GM18868 (cell line): ENCODE measurements at regions not wholly inside any gene's neighbourhood (a gene's known extent, or its start where the extent isn't known, plus 50 kb on each side); places are given as distances from the start of the nearest gene placed in this dataset.
"Not testable (repeated sequence)": the region's sequence is repeated elsewhere in the genome, so short reads cannot be mapped to it uniquely, and the experiment has no call there.

ENCODE experiments used
- ATAC-seq: cut with Tn5 transposase; IDR thresholded peaks from one replicate; pipeline ENCODE4 v1.9.1; 2021; ENCODE audit warnings: mild to moderate bottlenecking, moderate library complexity; ENCODE audit not compliant: unreplicated experiment

DNA sequence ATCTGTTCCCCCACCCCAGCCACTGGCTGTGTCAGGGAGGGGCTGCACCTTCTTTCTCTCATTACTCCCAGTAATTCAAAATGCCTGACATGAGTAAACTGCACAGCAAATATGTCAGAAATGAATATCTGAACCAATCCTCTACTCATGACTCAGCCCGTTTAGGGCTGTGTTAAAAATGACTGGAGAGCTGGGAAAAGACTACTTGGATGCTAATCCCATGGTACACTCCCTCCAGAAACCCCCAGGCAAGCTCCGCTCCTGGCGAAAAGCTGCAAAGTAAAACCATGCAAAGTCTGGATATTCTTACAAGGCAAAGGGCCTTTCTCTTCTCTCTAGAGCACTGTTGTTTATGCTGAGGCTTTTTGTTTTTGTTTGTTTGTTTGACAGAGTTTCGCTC, 448.1 kb upstream of the DYNLRB2 start:
- ATAC-seq: no peak

DNA sequence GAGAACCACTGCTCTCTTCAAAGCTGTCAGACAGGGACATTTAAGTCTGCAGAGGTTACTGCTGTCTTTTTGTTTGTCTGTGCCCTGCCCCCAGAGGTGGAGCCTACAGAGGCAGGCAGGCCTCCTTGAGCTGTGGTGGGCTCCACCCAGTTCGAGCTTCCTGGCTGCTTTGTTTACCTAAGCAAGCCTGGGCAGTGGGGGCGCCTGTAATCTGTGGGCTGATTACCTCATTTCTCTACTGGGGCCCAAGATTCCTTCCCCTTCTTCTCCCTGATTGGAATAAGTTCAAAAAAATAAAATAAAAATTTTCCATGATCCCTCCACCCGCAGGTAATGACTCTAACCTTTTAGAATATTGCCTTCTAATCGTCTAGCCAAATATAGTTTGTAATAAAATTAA, 449.3 kb upstream of the DYNLRB2 start:
- ATAC-seq: not testable (repeated sequence)

DNA sequence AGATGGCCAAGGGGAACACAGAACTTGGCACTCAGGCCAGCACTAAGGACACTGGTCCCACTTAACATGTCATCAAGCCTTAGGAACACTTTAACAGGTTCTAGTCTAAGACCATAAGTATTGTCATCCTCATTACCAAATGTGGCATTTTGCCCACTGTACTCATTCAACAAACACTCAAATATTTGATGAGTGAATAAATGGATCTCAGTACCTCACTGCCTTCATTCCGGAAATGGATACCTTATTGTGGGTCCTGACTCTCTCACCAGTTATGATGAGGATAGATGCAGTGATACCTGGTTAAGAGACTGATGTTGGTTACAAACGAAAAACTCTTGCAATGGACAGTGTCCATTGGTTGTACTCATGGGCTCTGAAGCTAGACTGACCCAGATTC, 455.2 kb upstream of the DYNLRB2 start:
- no peak for ATAC-seq

DNA sequence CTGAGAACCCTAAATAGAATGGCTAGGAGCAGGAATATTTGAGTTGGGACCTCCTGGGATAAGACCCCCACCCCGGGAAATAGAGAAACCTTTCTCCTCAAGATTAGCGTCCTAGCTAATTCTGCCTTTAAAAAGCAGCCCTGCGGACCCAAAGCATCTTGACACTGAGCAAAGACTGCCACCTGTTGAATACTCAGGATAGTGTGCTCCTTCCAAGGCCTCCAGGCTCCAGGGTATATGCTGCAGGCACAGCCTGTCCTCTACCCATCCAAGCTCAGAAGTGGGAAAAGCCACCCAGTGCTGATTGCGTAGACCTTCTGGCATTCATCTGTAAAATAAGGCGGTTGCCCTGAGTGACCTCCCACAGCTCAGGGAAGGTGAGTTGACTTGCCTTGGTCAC, 456.2 kb upstream of the DYNLRB2 start:
- no peak for ATAC-seq

DNA sequence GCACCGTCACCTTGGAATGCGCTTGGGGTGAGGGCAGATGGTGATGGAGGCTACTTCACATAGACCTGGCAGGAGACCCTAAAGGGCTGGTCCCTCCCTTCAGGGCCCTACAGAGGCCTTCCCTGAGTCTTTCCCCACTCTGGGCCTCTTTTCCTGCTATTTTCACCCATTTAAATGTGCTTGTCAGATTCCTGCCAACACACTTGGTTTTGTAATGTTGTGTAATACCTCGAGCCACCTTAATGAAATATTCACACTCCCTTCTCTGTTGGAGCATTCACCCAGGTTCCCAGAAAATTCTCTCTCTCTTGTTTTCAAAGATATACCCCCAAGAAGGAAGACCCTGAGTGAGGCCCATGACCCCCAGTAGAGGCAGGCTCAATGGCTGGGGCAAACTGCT, 456.6 kb upstream of the DYNLRB2 start:
- no peak for ATAC-seq

DNA sequence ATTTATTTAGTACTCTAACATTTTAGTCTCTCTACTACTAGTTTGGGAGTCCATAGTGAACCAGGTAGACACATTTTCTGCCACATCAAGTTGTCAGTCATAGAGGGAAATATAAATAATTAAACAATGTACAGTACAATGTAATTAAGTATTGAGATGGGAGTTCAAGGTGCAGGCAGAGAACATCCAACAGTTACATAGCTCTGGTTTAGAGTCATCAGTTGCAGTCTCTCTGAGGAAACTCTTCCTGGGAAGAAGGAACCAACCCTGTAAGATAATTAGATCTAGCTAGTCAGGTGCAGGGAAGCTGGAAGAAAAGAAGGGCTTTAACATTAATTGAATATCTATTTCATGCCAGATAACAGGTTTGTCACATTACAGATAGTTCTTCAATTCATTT, 457.9 kb upstream of the DYNLRB2 start:
- ATAC-seq: no peak

DNA sequence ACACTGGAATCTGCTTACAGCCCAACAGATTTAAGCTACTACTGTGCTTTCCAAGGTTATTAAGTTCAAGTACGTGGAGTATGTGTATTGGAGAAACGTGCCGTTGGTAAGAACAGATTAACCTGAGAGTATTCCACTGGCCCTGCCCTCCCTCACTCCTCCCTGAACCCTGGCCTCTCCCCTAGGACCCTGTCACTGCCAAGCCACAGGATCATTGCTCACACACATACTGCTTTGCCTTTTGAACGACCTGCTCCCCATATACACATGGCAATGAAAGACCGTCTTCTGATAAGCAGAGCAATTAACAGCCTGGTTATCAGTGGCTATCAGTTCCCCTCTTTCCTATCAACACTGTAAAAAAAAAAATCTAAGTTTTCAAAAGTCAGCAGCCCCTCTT, 458.9 kb upstream of the DYNLRB2 start:
- ATAC-seq: no peak

DNA sequence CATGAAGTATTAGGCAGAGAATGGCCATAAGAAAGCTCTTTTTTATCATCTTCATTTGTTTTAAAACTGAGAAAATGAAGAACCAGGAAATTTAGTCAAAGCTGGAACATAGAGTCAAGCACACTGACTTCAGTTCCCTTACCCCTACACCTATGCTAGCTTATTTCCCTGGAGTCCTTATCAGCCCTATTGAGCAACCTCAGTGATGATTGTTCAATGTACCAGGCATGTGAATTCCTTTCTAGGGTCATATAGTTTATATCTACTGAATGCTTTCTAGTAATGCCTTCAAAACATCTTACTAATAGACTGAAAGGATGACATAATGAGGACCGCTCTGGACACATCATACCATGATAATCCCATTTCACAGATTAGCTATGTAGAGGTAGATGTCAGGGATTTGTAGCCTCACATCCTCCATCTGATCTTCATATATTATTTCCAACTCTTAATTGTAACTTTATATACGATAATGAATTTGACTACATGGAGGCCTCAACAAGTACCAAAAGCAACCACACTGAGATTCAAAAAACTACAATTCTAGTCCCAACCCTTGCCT, 460.4 kb upstream of the DYNLRB2 start:
- no peak for ATAC-seq

DNA sequence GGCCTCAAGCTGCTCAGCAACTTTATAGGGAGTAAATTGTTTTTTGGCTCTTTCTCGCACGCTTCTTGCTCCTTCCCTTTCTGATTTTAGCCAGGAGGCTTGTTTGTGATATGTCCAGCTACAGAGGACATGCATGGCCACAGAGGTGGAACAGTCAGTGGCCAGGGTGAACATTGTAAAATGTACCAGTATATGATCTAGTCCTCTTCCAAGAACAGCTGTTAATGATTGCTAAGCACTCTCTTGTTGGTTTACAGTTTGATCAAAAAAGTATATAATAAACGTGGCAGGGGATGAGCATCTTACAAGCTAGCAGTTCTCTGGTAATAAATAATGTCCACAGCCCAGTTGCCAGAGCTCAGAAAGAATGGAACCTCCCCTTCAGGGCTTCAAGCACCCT, 461.7 kb upstream of the DYNLRB2 start:
- no peak for ATAC-seq

DNA sequence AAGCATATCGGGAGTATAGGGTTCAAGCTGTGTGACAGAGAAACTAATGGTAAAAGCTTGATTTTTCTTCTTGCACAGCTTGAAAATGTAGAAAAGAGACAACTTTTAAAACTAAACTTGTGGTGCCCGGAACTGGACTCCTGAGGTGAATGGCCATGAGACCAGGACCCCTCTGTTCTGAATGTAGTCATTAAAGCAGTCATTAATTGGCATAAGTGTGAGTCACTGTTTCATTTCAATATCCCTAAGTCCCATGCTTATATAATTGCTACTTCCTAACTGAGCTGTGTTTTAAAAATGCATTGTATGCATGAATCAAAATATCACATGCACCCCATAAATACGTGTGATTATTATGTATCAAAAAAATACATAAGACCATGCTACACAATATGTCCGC, 463.1 kb upstream of the DYNLRB2 start:
- no peak for ATAC-seq

DNA sequence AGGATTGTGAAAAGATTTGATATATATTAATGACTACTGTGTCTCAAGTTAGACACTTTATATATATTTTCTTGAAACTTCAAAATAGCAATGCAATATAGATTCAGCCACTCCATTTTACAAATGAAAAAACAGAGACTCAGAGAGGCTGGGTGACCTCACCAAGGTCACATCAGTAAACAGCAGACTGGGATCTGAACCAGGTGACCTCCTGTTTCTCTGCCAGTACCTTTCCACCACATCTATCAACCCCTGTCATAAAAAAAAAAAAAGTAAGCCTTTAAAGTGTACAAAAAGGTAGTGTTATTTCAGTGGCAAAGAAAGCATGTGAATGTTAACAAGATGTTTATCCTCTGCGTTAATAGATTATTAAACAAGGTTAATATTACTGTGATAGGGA, 466.5 kb upstream of the DYNLRB2 start:
- no peak for ATAC-seq

DNA sequence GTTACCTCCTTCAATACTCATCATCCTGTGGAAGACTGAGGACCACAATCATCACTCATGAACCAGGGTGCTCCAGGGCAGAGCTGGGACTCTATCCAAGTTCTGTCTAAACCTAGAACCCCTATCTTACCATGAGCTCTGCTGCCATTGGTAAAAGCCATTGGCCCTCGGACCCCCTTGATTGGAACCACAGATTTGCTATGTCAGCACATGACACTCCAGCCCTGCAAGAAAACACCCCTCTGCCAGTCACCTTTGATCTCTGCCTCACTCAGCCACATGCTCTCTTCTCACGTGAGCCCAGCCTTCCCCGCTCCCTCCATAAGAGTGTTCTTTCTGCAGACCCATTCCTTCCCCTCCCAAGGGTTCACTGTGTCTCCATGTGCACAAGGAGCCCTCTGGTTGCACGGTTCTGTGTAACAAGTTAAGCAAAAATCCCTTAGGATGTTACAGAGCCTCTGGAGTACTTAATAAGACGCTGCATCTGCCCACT, 468.8 kb upstream of the DYNLRB2 start:
- no peak for ATAC-seq

DNA sequence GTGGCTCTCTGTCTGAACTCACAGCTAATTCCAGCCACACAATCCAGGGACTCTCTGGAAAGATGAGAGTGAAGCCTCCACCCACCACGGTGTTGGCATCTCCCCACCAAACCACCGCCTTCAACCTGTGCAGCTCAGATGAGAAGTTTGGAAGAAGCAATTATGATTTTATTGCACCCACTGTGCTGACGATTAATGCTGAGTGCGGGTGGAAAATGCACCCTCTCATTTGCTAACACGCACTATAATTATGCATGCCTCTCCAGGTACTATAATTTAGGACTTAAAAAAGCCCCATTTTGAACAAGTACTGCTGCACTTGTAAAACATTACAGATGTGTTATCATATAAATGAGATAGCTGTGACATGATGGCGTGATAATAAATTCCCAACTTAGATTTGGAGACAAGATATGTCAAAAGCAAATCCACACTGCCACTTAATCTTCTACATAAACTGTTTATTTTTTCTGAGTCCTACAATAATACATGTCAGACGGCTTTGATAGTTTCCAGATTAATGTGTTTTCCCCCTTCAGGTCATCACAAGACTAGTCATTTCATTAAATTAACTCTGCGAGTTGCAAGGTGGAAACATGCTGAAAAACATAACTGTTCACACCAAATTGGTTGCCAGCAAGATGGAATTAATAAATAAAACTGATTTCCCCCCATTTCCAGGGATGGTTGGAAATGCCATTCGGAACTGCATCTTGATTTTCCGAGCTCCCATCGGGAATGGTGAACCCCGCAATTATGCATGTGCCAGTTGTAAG, 466.5 kb upstream of the MAF start:
- no peak for ATAC-seq

DNA sequence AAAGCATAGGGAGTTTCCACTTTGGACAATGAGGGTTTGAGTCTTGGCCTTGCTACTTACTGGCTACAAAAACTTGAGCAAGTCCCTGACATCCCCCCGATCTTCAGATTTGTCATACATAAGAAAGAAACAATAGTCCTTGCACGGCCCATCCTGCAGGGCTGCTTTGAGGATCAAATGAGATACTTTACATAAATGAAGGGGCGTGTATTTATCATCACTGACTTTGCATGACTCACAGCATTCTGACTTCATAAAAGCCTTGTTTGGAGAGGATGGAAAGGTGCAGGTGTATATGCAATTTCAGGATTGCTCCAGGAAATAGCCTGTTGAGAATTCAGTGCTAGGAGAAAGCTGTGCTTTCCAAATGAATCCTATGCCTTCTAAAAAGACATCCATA, 465.0 kb upstream of the MAF start:
- ATAC-seq: no peak

DNA sequence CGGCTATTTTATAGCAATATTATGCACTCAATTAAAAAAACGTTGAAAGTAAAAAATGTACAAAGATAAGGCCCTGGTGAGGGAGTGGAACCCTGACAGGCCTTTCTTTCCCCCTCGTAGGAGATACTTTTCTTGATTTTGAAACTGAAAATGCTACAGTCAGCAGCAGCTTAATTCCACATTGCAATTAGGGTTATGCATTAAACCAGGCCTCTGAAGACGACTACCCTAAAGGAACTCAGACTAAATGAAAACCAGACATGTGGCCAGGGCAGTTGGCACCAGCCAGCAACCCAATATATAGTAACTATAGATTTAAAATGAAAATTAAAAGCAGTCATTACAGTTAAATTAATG, 463.2 kb upstream of the MAF start:
- ATAC-seq: no peak

DNA sequence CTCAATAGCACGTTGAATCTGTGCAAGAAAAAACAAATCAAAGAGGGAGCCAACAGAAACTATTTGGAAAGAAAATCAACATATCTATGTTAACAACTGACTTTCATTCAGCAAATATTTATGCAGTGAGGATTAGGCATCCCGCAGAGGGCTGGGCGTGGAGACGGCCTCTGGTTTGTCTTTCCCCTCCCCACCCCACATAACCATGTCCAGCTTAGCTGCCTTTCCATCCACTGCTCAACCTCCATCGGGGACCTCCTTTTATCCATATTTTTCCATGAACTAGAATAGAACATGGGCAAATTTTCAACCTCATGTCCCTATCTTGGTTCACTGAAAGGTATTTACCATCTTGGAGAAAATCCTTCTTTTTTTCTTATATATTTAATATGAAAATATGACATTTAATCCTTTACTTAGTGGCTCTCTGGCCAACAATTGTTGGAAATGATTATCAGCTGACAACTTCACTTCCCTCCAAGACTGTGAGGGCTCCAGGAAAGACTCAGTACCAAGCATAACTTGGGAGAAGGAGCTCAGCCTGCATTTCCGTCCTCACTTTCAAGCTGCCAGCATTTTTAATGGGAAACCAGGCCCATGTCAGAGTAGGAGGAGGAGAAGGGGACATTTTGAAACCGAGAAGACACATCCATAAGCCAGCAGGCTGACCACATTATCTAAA, 462.6 kb upstream of the MAF start:
- ATAC-seq: no peak

DNA sequence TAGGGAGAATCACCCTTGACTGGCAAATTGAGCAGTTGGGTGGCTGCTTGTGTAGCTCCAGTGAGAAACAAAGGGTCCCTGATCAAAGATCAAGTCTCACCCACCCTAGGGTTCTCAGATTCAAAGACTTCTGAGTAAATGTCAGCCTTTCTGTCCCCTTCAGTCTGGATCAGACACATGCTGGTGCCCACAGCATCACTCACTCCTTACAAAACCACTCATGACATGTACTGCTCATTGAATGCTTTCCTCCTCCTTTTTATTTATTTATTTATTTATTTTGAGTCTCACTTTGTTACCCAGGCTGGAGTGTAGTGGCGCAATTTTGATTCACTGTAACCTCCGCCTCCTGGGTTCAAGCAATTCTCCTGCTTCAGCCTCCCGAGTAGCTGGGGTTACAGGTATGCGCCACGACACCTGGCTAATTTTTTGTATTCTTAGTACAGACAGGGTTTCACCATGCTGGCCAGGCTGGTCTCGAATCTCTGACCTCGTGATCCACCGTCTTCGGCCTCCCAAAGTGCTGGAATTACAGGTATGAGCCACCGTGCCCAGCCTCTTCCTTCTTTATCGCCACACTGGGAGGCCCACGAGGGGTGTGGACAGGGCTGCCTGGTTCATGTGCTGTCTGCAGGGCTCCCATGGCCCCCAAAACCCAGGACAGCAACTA, 462.0 kb upstream of the MAF start:
- ATAC-seq: no peak

DNA sequence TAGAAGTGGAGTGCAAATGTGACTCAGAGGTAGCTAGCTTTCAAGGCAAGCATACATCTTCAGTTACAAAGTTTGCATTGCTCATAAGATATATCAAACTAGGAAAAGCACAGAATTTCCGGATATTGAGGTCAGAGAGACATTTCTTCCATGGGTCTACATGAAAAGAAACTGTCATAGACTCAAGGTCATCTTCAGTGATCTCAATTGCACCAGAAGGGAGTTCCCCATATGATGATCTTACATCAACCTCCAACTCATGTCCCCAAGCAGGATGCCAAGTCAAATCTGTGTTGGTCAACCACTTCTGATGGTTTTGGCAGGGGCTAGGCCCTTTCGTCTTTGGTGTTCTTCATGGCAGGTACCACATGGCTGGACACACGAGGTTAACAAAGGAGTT, 459.9 kb upstream of the MAF start:
- ATAC-seq: no peak

DNA sequence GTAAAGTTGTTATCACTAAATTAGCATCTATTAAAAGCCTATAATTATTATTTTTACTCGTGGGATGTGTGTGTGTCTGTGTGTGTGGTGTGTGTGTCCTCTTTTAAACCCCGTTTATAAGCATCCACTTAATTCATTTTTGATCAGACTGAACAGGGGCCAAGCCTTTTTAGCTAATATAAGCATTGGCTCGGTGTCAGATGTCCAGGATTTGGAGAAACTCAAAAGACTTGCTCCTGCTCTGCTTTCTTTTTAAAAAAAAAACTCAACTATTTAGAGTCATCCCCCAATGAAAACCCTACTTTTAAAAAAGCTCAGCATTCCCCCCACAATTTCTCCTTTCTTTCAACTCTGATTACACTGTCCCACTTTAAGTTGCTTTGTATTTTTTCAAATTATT, 459.3 kb upstream of the MAF start:
- no peak for ATAC-seq

DNA sequence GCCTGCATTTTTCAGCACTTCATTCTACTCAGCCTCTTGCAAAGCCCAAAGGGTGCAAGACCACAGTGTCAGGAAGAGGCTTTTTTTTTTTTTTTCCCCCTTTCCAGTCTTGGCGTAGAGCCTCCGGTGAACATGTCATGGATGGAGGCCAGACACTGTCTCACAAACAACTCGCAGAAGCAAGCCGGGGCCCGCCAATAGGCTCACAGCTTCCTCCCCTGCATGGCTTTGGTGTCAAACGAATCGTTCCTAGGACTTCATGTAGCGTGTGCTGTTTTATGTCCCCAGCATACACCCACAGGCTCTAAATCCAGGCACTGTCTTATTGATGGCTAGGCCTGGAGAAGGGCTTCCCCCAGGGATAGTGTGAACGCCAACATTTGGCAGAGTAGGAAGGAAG, 457.7 kb upstream of the MAF start:
- no peak for ATAC-seq

DNA sequence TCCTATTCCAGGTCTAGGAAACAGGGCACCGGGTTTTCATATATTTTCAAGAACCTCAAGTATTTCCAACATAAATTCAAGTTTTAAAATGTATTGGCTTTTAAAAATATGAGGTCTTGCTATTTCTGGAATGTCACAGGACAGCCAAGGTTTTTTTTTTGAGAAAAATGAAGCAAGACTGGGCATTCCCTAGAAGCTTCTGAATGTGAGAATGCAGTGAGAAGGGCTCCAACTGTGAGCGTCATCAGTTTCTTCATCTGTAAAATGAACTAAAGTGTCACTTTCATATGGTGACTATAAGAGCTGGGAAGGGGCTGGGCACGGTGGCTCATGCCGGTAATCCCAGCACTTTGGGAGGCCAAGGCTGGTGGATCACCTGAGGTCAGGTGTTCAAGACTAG, 455.8 kb upstream of the MAF start:
- ATAC-seq: no peak

DNA sequence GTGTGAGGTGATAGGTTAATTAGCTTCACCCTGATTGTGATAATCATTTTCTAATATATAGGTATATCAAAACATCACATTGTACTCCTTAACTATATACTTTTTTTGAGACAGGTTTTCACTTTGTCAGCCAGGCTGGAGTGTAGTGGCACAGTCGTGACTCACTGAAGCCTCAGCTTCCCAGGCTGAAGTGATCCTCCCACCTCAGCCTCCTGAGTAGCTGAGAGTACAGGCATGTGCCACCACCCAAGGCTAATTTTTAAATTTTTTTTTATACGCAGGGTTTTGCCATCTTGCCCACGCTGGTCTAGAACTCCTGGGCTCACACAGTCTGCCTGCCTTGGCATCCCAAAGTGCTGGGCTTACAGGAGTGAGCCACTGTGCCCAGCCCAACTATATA, 455.3 kb upstream of the MAF start:
- ATAC-seq: no peak
